Activated CD4-positive, alpha-beta T cell treated with anti-CD3 and anti-CD28 coated beads, Interleukin-2, amount 50 U/mL, for 4 hours (primary cell): ENCODE measurements at regions not wholly inside any gene's neighbourhood (a gene's known extent, or its start where the extent isn't known, plus 50 kb on each side); places are given as distances from the start of the nearest gene placed in this dataset.

Source experiments
- DNase-seq, 2 experiments: peaks; one replicate each; pipeline ENCODE4 v3.0.0-alpha.2; 2020

- no peak for DNase-seq
These were observed 173.0 kb downstream of the FOXL1 start for GRCh38 chr16:86751076-86752030.

DNA sequence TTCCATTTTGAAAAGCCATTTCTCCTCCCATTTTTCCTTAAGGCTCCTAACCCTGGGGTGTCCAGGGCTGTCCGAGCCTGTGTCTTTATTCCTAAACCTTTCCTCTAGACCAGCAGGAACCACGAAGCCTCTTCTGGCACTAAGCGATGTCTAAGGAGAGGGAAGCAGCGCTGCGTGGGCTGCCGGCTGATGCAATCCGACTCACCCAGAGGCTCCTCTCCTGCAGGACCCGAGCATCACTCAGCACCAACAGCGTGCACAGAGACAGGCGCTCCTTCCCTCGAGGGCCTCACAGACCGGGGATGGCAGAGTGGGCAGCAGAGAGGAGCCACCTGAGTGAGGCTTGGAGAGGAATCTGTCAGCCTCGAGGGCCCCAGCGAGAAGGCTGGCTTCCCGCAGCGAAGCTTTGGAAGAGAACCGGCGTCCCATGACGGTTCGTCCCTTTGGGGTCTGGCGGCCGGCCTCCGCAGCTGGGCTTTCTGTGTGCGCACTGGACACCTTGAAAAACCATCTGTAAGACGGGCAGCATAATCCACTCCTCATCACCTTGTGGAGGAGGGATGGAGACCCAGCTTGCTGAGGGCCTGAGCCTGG, 174.3 kb downstream of the FOXL1 start:
- DNase-seq, result no peak

- DNase-seq, result no peak
These were observed 175.1 kb downstream of the FOXL1 start for GRCh38 chr16:86753399-86753798.

DNA sequence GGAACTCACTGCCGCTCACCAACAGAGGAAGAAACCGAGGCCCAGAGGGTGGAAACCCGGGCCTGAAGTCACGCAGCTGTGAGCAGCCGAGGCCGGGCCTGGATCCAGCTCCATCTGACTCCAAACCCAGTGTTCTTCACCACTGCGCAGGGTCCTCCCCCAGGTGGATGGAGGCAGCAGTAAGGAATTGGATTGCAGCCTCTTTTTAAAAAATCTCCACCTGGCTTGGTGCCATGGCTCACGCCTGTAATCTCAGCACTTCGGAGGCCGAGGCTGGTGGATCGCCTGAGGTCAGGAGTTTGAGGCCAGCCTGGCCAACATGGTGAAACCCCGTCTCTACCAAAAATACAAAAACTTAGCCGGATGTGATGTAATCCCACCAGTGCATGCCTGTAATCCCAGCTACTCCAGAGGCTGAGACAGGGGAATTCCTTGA, 177.2 kb downstream of the FOXL1 start:
- DNase-seq, result no peak

- DNase-seq, result no peak
These were observed 178.7 kb downstream of the FOXL1 start for GRCh38 chr16:86756882-86757703.

DNA sequence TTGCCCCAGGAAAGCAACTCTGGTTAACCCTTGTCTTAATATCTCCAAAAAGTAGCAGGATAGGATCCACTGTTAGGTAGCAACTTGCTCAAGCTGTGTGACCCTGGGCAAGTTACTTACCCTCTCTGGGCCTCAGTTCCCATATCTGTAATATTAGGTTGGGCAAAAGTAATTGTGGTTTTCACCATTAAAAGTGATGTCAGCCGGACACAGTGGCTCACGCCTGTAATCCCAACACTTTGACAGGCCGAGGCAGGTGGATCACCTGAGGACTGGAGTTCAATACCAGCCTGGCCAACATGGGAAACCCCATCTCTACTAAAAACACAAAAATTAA, 179.3 kb downstream of the FOXL1 start:
- DNase-seq, result no peak

DNA sequence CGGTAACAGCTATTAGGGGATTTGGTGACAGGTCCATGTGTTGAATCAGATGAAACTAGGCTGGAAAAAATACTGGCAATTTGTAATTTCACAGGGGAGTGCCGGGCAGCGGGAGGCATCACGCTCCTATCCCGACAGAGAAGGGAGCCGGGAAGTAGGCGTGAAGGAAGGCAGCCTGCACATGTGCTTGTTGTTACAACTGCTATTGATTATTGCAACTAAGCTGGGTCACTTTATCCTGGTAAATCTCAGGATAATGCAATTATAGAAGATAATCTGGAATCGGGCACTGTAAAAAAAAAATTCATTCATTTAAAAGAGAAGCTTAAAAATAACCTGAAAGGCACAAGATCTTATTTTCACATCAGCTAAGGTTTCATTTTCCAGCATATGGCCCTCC, 180.6 kb downstream of the FOXL1 start:
- DNase-seq, result no peak

- DNase-seq, result peak; percentile 5 to 16
These were observed 183.0 kb downstream of the FOXL1 start for GRCh38 chr16:86761111-86762031.

GRCh38 chr16:86762095-86762494, 183.7 kb downstream of the FOXL1 start:
- no peak for DNase-seq

DNA sequence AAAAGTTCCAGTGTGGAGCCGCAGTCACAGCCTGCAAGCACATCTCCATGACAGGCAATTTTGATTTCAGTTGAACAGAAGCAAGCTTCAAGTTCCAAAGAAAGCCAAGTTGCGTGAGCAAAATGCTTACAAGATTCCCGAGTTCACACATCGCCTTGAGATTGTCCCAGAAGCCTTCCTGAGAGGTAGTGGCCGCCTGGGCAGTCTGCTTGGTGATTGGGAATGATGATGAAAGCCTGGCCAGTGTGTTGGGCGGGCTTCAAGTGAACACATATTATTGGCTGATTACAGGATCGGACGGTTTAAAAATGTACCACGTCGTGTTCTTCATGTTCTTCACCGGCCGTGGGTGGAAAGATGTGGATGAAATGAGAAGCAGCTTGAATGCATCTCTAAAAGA, 185.5 kb downstream of the FOXL1 start:
- DNase-seq, result no peak

GRCh38 chr16:86764551-86764950, 186.2 kb downstream of the FOXL1 start:
- DNase-seq, result no peak

DNA sequence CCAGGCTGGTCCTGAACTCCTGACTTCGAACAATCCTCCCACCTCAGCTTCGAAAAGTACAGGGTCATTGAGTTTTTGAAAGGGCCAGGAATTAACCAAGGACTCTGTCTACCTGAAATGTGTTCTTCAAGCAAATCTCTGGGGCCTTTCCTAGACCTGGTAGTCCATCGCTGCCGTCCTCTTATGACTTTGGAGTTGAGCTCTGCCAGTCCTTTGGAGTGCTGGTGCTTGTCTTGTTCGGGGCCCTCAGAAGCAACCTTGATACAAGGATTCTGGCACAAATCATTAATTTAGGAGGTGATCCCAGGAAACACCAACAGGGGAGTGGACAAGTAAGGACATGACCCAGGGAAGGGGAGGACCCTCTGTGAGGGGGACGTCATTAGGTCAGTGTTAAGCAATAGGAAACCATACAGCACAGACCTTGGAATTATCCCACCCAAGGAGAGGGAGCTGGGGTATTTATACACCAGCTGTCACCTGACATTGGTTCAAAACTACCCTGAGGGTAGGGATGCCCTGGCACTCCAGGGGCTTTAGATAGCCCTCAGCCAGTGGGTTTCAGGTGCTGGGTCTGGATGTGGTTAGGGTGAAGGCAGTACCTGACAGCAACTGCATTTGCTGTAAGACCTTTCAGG, 187.2 kb downstream of the FOXL1 start:
- no peak for DNase-seq

DNA sequence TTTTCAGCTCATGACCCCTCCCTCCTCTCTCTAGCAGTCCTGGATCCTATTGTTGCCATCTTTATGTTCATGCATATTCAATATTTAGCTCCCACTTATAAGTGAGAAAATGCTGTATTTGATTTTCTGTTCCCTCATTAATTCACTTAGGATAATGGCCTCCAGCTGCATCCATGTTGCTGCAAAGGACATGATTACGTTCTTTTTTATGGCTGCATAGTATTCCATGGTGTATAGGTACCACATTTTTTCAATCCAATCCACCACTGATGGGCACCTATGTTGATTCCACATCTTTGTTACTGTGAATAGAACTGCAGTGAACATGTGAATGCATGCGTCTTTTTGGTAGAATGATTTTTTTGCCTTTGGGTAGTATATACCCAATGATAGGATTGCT, 188.4 kb downstream of the FOXL1 start:
- DNase-seq, result no peak

DNA sequence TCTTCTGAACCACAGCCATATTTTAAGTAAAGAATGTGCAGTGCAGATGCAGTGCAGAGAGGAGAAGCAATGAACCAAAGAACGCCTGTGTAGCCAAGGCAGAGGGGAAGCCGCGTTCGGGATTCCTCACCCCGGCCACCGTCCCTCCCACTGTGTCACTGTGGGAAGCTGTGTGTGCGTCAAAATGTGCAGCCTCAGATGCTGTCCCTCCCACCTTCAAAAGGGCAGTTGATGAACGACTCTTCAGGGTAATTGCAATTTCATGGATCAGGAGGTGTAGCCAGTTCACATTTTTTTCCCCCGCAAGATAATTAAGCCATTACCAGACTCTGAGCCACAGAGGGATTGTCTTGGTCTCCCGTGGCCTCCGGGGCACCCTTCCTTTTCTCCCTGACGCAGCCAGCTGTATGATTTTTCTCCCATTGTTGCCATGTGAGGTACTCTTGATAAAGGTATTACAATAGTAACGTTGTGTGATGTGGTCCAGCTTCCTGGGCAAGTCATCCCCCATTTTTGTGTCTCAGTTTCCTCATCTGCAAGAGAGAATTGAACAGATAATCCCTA, 190.0 kb downstream of the FOXL1 start:
- no peak for DNase-seq

DNA sequence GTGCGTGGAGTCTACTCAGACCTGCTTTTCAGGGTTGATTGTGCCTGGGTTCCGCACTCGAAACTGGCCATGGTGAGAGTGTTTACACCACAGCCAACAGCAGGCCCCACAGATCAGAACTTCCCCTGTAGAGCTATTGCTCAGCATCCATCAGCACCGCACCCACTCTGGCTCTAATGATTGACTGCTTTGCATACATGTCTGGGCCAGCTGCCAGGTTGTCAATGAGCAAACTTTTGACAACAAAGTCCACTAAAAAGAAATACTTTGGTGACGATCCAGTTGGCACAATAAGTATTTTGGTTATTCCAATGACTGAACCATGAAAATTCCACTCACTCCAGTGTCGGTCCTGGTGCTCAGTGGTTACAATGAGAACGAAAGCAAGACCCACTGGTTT, 190.7 kb downstream of the FOXL1 start:
- DNase-seq, result no peak

GRCh38 chr16:86771506-86772460, 193.4 kb downstream of the FOXL1 start:
- no peak for DNase-seq

- DNase-seq, result no peak
These were observed 194.5 kb downstream of the FOXL1 start for GRCh38 chr16:86772671-86773353.

- no peak for DNase-seq
These were observed 195.0 kb downstream of the FOXL1 start for GRCh38 chr16:86773354-86773715.

GRCh38 chr16:86774931-86775330, 196.6 kb downstream of the FOXL1 start:
- DNase-seq, result no peak

GRCh38 chr16:86775511-86775921, 197.2 kb downstream of the FOXL1 start:
- DNase-seq, result no peak
